CD4-positive, alpha-beta T cell (primary cell): ENCODE measurements at regions not wholly inside any gene's neighbourhood (a gene's known extent, or its start where the extent isn't known, plus 50 kb on each side); places are given as distances from the start of the nearest gene placed in this dataset.
"Not testable (repeated sequence)": the region's sequence is repeated elsewhere in the genome, so short reads cannot be mapped to it uniquely, and the experiment has no call there.

Experiments used
- ATAC-seq: fragments of 200-7000 bp; cut with Tn5 transposase; one replicate; pipeline ENCODE4 v1.10.0; 2022; ENCODE audit warnings: mild to moderate bottlenecking; ENCODE audit not compliant: poor library complexity
- CTCF ChIA-PET: fragments of 350-600 bp; sonication (Branson Sonifier 250); formaldehyde crosslinking; loops from one replicate; lab custom pipeline; 2021; ENCODE audit warnings: antibody characterized with exemption, inconsistent platforms; lab: Charles Lee
- POLR2A ChIA-PET: fragments of 350-600 bp; sonication (Branson Sonifier 250); formaldehyde crosslinking; loops from one replicate; lab custom pipeline; 2021; ENCODE audit warnings: antibody characterized with exemption, inconsistent platforms; lab: Charles Lee
- DNase-seq, 14 experiments: peaks; one replicate each; pipeline ENCODE4 v3.0.0-alpha.2; 2013 to 2020; ENCODE audit warnings: mixed read lengths in 2 of 14
- H3K27ac ChIP-seq, 2 donors: one replicate each; pipeline versions ENCODE4 v1.5.1 to v1.7.0; 2013; ENCODE audit warnings: low read length in 2 of 2, low read depth in 1 of 2, mild to moderate bottlenecking in 1 of 2
- H3K27me3 ChIP-seq, 2 experiments: 1 replicate in 1 of 2; 2 replicates in 1 of 2; pipeline versions ENCODE4 v1.6.1 to v1.7.0; 2013; ENCODE audit warnings: low read length in 2 of 2, control low read depth in 1 of 2, mild to moderate bottlenecking in 1 of 2, moderate library complexity in 1 of 2; ENCODE audit not compliant: insufficient read depth in 2 of 2, control insufficient read depth in 1 of 2
- H3K36me3 ChIP-seq: one replicate; pipeline ENCODE4 v1.6.1; 2013; ENCODE audit warnings: low read length, control low read depth; ENCODE audit not compliant: insufficient read depth
- H3K4me1 ChIP-seq: one replicate; pipeline ENCODE4 v1.6.1; 2013; ENCODE audit warnings: low read length, control low read depth; ENCODE audit not compliant: insufficient read depth
- H3K4me3 ChIP-seq: one replicate; pipeline ENCODE4 v1.5.1; 2013; ENCODE audit warnings: mild to moderate bottlenecking, low read length, moderate library complexity
- H3K9me3 ChIP-seq, 2 experiments: 1 replicate in 1 of 2; 2 replicates in 1 of 2; pipeline versions ENCODE4 v1.6.1 to v1.7.0; 2013; ENCODE audit warnings: low read length in 2 of 2, mild to moderate bottlenecking in 2 of 2, control low read depth in 1 of 2, moderate library complexity in 1 of 2; ENCODE audit not compliant: control insufficient read depth in 1 of 2, insufficient read depth in 1 of 2
- H3K27ac Mint-ChIP-seq: one replicate; pipeline ENCODE4 v1.8.0; 2020; ENCODE audit warnings: mixed read lengths
- H3K27me3 Mint-ChIP-seq: one replicate; pipeline ENCODE4 v1.8.0; 2021; ENCODE audit warnings: mixed read lengths
- H3K36me3 Mint-ChIP-seq: one replicate; pipeline ENCODE4 v1.8.0; 2021; ENCODE audit warnings: low read depth, mixed read lengths
- H3K4me1 Mint-ChIP-seq: one replicate; pipeline ENCODE4 v1.8.0; 2021; ENCODE audit warnings: low read depth, mixed read lengths
- H3K4me3 Mint-ChIP-seq: one replicate; pipeline ENCODE4 v1.8.0; 2020; ENCODE audit warnings: mild to moderate bottlenecking, mixed read lengths
- H3K9me3 Mint-ChIP-seq: one replicate; pipeline ENCODE4 v1.8.0; 2020; ENCODE audit warnings: mixed read lengths
- intact Hi-C, 2 experiments: fragments of 100-400 bp; cut with DNase I in 1 of 2; cut with micrococcal nuclease in 1 of 2; formaldehyde crosslinking; loops; one replicate each; pipeline versions ENCODE4 v1.15.1 to v1.9.0; 2023 to 2025; cut with DNase I, micrococcal nuclease
- TF ChIP-seq, protein P1 (sequence below): fragments of 200-600 bp; IDR thresholded peaks from one replicate; pipeline ENCODE4 v1.8.0; 2022; ENCODE audit warnings: antibody characterized with exemption, mild to moderate bottlenecking

DNA sequence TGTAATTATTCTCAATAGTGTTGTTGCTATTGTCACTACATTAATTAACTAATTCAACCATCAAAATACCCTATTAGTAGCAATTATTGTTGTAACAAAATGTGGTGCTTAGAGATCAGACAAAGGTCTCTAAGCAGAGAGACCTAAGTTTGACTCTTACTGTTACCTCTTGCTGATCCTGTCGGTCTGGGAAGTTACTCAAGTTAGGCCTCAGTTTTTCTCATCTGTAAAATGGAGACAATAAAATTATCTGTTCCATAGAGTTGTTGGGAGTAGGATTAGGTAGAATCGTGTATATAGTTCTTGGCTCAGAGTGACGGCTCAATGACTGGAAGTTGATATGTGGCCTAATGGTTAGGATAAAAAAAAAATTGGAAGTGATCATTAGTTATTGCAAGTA is 69.8 kb upstream of the ARL8B start:
- no peak overlapping the region for H3K27ac Mint-ChIP-seq
- H3K4me3 Mint-ChIP-seq, result no peak overlapping the region
- CTCF ChIA-PET, result interaction anchor here (0.9 to 1.9 kb wide), 2 partner anchors 10 to 24 kb away, joined by 3 to 6 read pairs; no protein-coding TSS in a partner anchor
- Histone ChIP-seq H3K27me3 (no peaks in the 10 kb centered on the region), H3K4me3 (no peak overlapping the region), H3K27ac (no peak overlapping the region), H3K9me3 (no peaks in the 10 kb centered on the region), H3K4me1 (no peaks in the 10 kb centered on the region), H3K36me3 (no peaks in the 10 kb centered on the region)
- H3K27me3 Mint-ChIP-seq, result no peaks in the 10 kb centered on the region
- H3K9me3 Mint-ChIP-seq, result peaks cover 5% of the 10 kb centered on the region
- no peaks in the 10 kb centered on the region for H3K36me3 Mint-ChIP-seq
- intact Hi-C loops, result no loop called here
- POLR2A ChIA-PET, result no interaction called here
- TF ChIP-seq, protein P1, sequence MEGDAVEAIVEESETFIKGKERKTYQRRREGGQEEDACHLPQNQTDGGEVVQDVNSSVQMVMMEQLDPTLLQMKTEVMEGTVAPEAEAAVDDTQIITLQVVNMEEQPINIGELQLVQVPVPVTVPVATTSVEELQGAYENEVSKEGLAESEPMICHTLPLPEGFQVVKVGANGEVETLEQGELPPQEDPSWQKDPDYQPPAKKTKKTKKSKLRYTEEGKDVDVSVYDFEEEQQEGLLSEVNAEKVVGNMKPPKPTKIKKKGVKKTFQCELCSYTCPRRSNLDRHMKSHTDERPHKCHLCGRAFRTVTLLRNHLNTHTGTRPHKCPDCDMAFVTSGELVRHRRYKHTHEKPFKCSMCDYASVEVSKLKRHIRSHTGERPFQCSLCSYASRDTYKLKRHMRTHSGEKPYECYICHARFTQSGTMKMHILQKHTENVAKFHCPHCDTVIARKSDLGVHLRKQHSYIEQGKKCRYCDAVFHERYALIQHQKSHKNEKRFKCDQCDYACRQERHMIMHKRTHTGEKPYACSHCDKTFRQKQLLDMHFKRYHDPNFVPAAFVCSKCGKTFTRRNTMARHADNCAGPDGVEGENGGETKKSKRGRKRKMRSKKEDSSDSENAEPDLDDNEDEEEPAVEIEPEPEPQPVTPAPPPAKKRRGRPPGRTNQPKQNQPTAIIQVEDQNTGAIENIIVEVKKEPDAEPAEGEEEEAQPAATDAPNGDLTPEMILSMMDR, result no peak
- no peaks in the 10 kb centered on the region for H3K4me1 Mint-ChIP-seq
- DNase-seq (no peak), ATAC-seq (no peak)

DNA sequence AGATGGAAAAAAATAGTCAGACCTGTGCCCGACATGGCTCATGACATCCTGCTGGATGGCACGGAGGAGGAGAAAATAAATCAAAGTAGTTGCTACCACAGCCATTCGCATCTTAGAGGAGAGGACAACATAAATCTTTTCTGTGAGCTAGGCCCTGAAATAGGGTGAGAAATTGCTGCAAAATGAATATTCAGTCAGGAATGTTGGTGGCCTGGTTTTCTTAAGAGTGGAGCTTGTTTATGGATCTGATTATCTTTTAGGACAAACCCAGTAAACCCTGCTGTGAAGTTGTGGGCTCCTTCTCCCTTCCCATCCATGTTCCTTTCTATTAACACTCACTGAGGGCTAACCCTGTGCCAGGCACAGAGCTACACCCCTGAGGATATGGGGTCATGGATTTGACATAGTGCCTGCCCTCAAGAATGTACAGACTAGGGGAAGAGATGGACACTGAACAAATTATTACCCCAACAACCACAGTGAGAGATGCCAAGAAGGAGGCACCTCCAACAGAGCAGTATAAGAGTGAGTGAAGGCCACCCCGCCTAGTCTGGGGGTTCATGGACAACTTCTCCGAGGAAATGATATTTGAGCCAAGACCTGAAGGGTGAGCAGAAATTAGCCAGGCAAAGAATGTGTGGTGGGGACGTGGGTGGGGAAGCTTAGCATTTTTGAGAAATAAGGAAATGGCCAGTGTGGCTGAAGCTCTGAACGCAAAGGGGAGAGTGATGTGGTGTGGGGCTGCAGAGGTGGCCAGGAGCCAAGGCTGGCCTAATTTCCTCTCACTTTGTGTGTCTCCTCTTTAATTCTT is 68.9 kb upstream of the ARL8B start:
- Histone ChIP-seq H3K4me1 (peaks cover 2% of the 10 kb centered on the region), H3K4me3 (no peak overlapping the region), H3K27me3 (no peaks in the 10 kb centered on the region), H3K36me3 (no peaks in the 10 kb centered on the region), H3K27ac (no peak overlapping the region), H3K9me3 (no peaks in the 10 kb centered on the region)
- Mint-ChIP-seq H3K36me3 (no peaks in the 10 kb centered on the region), H3K9me3 (peaks cover 2% of the 10 kb centered on the region), H3K4me3 (no peak overlapping the region), H3K27me3 (no peaks in the 10 kb centered on the region), H3K4me1 (no peaks in the 10 kb centered on the region), H3K27ac (no peak overlapping the region)
- ChIA-PET CTCF (interaction anchor here (0.7 to 2.0 kb wide), 2 partner anchors 10 to 342 kb away, joined by 4 to 9 read pairs; no protein-coding TSS in a partner anchor), POLR2A (interaction anchor here (0.6 kb wide), 1 partner anchor 11 kb away, joined by 3 read pairs; no protein-coding TSS in a partner anchor)
- intact Hi-C loops, result no loop called here
- ATAC-seq, result no peak
- DNase-seq, result no peak
- TF ChIP-seq, protein P1, result no peak

DNA sequence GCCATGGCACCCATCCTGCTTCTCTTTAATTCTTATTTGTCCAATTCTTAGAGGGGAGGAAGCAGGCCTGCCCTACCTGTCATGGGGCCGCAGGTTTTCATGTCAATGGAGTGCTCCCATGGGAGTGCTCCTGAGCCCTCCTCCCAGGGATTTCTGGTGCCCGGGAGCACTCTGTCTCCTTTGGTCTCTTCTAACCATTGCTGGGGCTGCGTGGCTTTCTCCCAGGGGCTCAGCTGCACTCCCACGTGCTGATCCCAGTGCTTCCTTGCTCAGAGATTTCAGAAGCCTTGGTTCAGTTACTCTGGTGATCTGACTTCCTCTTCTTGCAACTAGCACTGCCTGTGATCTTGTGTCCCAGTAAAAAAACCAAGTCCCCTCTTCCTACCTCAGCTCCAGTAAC is 68.0 kb upstream of the ARL8B start:
- DNase-seq (no peak), ATAC-seq (no peak)
- CTCF ChIA-PET, result interaction anchor here (2.0 kb wide), 1 partner anchor 343 kb away, joined by 9 read pairs; no protein-coding TSS in a partner anchor
- Mint-ChIP-seq H3K4me3 (no peak overlapping the region), H3K27me3 (no peaks in the 10 kb centered on the region), H3K4me1 (no peaks in the 10 kb centered on the region), H3K36me3 (no peaks in the 10 kb centered on the region), H3K9me3 (no peaks in the 10 kb centered on the region), H3K27ac (no peak overlapping the region)
- Histone ChIP-seq H3K4me3 (no peak overlapping the region), H3K9me3 (no peaks in the 10 kb centered on the region), H3K27me3 (no peaks in the 10 kb centered on the region), H3K27ac (no peak overlapping the region), H3K4me1 (peaks cover 2% of the 10 kb centered on the region), H3K36me3 (no peaks in the 10 kb centered on the region)
- POLR2A ChIA-PET, result interaction anchor here (0.6 kb wide), 1 partner anchor 12 kb away, joined by 3 read pairs; no protein-coding TSS in a partner anchor
- TF ChIP-seq, protein P1, result no peak
- intact Hi-C loops, result no loop called here

DNA sequence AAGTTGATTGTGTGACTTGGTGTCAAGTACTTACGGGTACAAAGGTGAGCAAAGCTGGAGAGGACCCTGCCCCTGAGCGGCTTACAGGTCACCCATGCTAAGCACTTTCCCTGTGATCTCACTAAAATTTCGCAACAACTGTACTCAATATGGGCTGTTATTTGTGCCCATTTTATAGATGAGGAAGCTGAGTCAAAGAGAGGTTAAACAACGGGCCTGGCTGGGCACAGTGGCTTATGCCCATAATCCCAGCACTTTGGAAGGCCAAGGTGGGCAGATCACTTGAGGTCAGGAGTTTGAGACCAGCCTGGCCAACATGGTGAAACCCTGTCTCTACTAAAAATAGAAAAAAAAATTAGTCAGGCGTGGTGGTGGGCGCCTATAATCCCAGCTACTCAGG is 67.5 kb upstream of the ARL8B start:
- H3K4me3 ChIP-seq, ATAC-seq, H3K36me3 Mint-ChIP-seq, H3K27ac ChIP-seq, H3K27me3 ChIP-seq, H3K4me3 Mint-ChIP-seq, DNase-seq, H3K9me3 ChIP-seq, intact Hi-C loops, H3K4me1 Mint-ChIP-seq, H3K36me3 ChIP-seq, H3K4me1 ChIP-seq, POLR2A ChIA-PET, H3K27me3 Mint-ChIP-seq, H3K9me3 Mint-ChIP-seq, H3K27ac Mint-ChIP-seq: not testable (repeated sequence)
- CTCF ChIA-PET, result interaction anchor here (2.0 kb wide), 1 partner anchor 343 kb away, joined by 9 read pairs; no protein-coding TSS in a partner anchor
